Ectodermal cell (in vitro differentiated cells): ENCODE measurements at regions not wholly inside any gene's neighbourhood (a gene's known extent, or its start where the extent isn't known, plus 50 kb on each side); places are given as distances from the start of the nearest gene placed in this dataset.
"Not testable (repeated sequence)": the region's sequence is repeated elsewhere in the genome, so short reads cannot be mapped to it uniquely, and the experiment has no call there.

Experiments
- H3K27ac ChIP-seq: 2 replicates; pipeline ENCODE4 v1.7.0; 2013; ENCODE audit warnings: mild to moderate bottlenecking, low read depth, low read length; ENCODE audit not compliant: insufficient read depth, poor library complexity, severe bottlenecking
- H3K27me3 ChIP-seq: 2 replicates; pipeline ENCODE4 v1.7.0; 2013; ENCODE audit warnings: mild to moderate bottlenecking, low read length; ENCODE audit not compliant: insufficient read depth, control insufficient read depth, poor library complexity, severe bottlenecking
- H3K36me3 ChIP-seq: one replicate; pipeline ENCODE4 v1.7.0; 2013; ENCODE audit warnings: low read length; ENCODE audit not compliant: control insufficient read depth, insufficient read depth
- H3K4me1 ChIP-seq: one replicate; pipeline ENCODE4 v1.7.0; 2013; ENCODE audit warnings: low read length; ENCODE audit not compliant: control insufficient read depth, insufficient read depth
- H3K4me3 ChIP-seq: 2 replicates; pipeline ENCODE4 v1.7.0; 2013; ENCODE audit warnings: low read depth, low read length, control low read depth; ENCODE audit not compliant: insufficient read depth
- H3K9me3 ChIP-seq: 2 replicates; pipeline ENCODE4 v1.7.0; 2013; ENCODE audit warnings: mild to moderate bottlenecking, low read length, moderate library complexity; ENCODE audit not compliant: control insufficient read depth
- WGBS, 2 experiments: methylation state at CpG; one replicate each; pipeline ENCODE4 v1.1.7; 2013; ENCODE audit warnings: missing lambda C conversion rate in 2 of 2; 5-methylcytosine and 5-hydroxymethylcytosine counted together

DNA sequence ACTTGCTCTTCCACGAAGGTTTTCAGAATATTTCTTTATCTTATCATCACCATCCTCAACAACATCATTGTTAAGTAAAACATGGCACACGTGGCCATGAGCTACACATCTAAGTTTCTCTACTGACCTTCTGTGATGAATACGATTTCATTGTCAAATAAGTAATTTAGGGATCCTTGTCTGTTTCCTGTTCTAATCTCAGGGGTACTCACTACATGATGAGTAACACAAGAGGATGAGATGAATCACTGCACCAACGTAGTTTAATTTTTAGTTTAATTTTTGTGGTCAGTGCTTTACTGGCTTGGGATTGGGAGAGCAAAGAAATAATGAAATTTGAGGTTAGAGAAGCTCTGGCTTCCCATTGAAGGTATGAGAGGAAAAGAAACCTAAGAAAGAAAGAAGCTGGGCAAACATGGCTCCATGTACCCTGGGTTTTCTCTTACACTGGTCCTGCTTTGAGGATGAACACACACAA, 461.9 kb upstream of the KLF6 start:
- Histone ChIP-seq H3K27ac (no peak overlapping the region), H3K4me1 (peaks cover 15% of the 10 kb centered on the region), H3K36me3 (no peaks in the 10 kb centered on the region), H3K9me3 (no peaks in the 10 kb centered on the region), H3K27me3 (no peaks in the 10 kb centered on the region), H3K4me3 (no peak overlapping the region)
- 91 to 92% methylated on average over 4 of the region's 4 CpGs for WGBS, 2 experiments

DNA sequence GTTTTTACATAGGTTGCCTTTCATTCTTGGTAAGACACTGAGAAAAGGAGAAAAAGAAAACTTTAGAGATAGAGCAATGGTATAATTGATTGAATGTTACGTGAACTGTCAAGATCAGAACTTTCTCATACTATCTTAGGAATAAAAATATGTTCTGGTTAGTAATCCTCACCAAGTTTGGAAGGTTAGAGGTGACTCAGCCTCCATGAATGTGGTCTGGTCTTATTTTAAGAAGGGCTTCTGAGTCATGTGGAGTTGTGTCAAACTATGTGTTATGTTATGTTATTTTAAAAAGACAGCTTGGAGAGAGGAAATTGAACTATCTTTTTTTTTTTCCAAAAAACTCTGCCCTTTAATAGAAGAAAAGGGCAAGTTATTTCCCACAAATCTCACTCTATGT, 458.6 kb upstream of the KLF6 start:
- Histone ChIP-seq H3K27me3 (no peaks in the 10 kb centered on the region), H3K4me3 (no peak overlapping the region), H3K4me1 (peaks cover 30% of the 10 kb centered on the region), H3K27ac (no peak overlapping the region), H3K9me3 (no peaks in the 10 kb centered on the region), H3K36me3 (no peaks in the 10 kb centered on the region)
- WGBS, 2 experiments = 100% methylated on average over 1 of the region's 1 CpG; no CpG with 5 or more reads in 1 of the 2 experiments

DNA sequence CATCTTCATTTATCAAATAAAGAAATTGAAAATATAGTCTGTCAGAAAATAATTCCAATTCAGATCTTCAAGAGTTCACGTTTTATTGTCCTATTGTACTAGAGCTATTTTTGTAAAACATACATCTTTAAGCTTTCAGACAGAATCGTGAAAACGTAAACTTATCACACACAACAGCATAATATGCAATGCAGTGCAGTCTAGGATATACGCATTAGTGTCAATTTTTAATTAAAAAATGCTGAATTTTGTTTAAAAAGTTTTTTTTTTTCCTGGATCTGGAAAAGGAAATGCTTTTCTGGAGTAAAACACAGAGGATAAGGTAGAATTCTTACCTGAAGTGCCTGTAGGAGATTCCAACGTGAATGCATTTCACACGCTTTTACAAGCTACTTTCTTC, 458.2 kb upstream of the KLF6 start:
- no peaks in the 10 kb centered on the region for H3K27me3 ChIP-seq
- H3K4me1 ChIP-seq = peaks cover 30% of the 10 kb centered on the region
- WGBS, 2 experiments = 87 to 92% methylated on average over 3 to 5 of the region's 6 CpGs
- no peaks in the 10 kb centered on the region for H3K9me3 ChIP-seq
- H3K4me3 ChIP-seq = no peak overlapping the region
- no peaks in the 10 kb centered on the region for H3K36me3 ChIP-seq
- peak overlapping the region; percentile 93 for H3K27ac ChIP-seq

DNA sequence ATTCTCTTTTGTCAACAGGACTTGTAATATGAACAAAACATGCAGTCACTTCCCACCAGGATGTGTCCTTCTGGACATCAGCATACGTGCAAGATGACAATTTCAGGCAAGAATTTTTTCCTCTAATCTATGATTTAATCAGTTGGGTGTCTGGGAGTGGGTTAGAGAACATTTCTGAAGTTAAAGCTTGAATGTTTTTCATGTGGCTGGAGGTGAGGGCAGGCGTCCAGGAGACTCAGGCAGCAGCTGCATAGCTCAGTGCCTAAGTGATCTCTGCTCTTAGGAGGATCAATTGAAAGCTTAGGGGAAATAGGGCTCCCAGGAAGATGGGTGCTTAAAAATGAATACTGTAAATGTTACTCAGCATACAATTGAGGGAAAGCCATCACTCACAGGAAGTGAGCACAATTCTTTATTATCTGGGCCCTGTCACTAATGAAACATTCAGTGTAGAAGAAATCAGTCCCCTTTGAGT, 457.6 kb upstream of the KLF6 start:
- H3K36me3 ChIP-seq = no peaks in the 10 kb centered on the region
- no peaks in the 10 kb centered on the region for H3K9me3 ChIP-seq
- WGBS, 2 experiments = 75 to 89% methylated on average over 2 of the region's 2 CpGs
- H3K4me3 ChIP-seq = no peak overlapping the region
- no peaks in the 10 kb centered on the region for H3K27me3 ChIP-seq
- H3K4me1 ChIP-seq = peaks cover 30% of the 10 kb centered on the region
- peak overlapping the region; percentile 93 for H3K27ac ChIP-seq

DNA sequence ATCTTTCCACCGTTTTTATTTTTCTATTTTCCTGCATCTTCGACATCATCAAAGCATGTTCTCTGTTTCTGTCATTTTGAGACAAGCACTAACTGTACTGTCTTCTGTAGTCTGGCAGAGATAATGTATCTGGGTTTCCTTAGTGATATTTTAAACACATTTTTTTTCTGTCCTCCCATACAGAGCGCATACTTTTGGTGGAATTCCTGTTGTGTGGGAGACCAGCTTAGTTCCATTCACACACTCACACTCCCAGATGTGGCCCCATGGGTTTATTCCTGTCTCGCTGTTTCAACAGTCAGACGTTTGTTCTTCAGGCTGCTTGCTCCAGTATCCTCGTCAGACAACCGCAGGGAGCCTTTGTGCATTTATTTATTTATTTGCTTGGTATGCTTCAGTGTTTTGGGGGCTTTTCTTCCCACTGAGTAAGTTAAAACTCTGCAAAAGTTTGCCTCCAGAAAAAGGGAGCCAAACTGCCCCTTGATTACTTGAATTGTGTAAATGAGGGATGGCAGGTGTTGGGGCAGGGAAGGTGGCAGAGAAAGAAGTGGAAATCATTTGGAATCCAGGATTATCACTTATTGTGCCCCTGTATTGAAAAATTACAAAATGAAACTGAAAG, 456.8 kb upstream of the KLF6 start:
- WGBS, 2 experiments = 36 to 46% methylated on average over 7 of the region's 7 CpGs
- Histone ChIP-seq H3K4me1 (peaks cover 30% of the 10 kb centered on the region), H3K27ac (peak overlapping the region; percentile 93), H3K27me3 (no peaks in the 10 kb centered on the region), H3K36me3 (no peaks in the 10 kb centered on the region), H3K9me3 (no peaks in the 10 kb centered on the region), H3K4me3 (no peak overlapping the region)

DNA sequence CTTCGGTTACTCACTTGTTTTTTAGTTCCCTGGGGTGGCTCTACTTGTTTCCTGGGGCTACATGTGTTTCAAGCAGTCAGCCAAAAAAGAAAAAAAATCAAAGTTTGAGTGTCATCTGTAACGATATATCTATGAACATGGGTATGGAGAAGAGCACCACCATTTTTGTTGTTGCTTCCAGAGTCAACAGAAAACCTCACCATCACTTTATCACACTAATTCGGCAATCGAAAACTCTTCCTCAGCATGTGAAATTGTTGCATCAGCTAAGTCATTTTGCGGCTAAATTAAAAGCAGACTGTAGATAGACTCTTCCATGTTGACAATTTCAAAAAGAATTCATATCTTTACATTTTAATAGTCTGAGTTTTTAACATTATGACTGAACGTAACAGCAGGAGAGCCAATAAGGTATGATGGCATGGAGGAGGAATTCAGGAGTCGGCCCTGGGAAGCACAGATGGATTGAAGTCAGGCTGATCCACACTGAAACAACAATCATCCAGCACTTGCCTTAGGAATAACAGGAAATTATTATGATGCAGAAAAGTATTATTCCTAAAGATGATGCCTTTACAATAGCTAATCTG, 455.7 kb upstream of the KLF6 start:
- Histone ChIP-seq H3K9me3 (no peaks in the 10 kb centered on the region), H3K27ac (peak overlapping the region; percentile 93), H3K27me3 (no peaks in the 10 kb centered on the region), H3K4me1 (peaks cover 30% of the 10 kb centered on the region), H3K4me3 (no peak overlapping the region), H3K36me3 (no peaks in the 10 kb centered on the region)
- WGBS, 2 experiments = 87 to 92% methylated on average over 7 of the region's 7 CpGs

DNA sequence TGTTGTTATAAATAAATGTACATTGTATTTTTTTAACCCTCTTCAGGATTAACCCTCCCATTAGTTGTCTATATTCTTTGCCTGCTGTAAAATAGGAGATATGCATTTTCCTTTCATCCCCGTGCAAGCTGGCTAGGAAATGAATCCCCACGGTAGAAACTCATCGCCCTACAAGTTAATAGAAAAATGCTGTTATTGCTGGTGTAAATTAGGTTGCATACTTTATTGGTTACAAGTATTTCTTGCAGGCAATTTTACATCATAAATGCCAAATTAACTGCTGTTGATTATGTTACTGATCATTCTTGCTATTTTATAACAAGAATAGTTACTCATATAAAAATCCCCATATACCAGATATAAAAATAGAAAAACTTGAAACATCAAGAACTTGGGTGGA, 454.2 kb upstream of the KLF6 start:
- WGBS, 2 experiments = 94 to 97% methylated on average over 3 of the region's 3 CpGs

DNA sequence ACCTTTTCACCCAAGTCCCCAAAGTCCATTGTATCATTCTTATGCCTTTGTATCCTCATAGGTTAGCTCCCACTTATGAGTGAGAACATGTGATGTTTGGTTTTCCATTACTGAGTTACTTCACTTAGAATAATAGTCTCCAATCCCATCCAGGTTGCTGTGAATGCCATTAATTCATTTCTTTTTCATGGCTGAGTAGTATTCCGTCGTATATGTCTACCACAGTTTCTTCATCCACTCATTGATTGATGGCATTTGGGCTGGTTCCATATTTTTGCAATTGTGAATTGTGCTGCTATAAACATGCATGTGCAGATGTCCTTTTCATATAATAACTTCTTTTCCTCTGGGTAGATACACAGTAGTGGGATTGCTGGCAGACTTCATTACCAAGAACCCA, 451.9 kb upstream of the KLF6 start:
- not testable (repeated sequence) for H3K27ac ChIP-seq, H3K27me3 ChIP-seq, H3K9me3 ChIP-seq, H3K36me3 ChIP-seq, H3K4me3 ChIP-seq
- WGBS, 2 experiments = 73 to 91% methylated on average over 2 of the region's 2 CpGs
- peaks cover 14% of the 10 kb centered on the region for H3K4me1 ChIP-seq

More for the DNA sequence above, 454.2 kb upstream of the KLF6 start:
- Histone ChIP-seq H3K4me1 (peaks cover 30% of the 10 kb centered on the region), H3K4me3 (no peak overlapping the region), H3K27me3 (no peaks in the 10 kb centered on the region), H3K36me3 (no peaks in the 10 kb centered on the region), H3K9me3 (no peaks in the 10 kb centered on the region), H3K27ac (no peak overlapping the region)

DNA sequence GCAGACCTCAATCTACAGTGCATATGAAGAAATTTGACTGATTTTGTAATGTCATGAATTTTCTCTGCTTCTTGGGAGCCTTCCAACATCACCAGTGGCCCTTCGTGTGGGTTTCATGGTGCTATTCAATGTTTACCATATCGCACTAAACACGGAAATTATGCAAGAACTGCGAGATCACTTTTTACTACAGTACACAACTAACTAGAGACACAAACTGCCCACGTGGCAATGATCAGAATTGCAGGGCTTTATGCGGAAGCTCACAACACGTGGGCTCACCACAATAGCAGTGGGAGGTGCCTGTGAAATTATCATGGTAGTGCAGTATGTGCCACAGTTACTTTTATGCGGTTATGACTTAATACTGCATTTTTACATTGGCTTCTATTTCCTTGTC, 449.7 kb upstream of the KLF6 start:
- Histone ChIP-seq H3K9me3 (no peaks in the 10 kb centered on the region), H3K27ac (no peak overlapping the region), H3K4me3 (no peak overlapping the region), H3K27me3 (no peaks in the 10 kb centered on the region), H3K36me3 (no peaks in the 10 kb centered on the region), H3K4me1 (no peaks in the 10 kb centered on the region)
- WGBS, 2 experiments = 88 to 90% methylated on average over 8 of the region's 8 CpGs

DNA sequence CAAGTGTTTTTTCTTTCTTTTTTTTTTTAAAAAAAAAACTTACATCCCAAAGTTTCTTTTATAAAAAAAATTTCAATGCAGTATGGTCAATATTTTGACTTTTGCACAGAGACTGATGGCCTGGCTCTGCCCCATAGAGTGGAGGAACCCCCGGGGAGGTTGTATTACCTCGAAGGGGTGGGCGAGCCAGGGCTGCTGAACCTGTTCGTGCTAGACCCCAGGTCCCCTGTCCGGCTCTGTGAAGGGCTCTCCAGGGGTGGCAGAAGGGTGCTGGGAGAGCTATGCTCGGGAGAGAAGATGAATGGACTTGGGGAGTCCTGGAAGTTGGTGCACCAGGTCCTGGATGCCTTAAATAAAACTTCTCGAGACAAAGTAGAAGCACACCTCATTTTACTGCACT, 446.4 kb upstream of the KLF6 start:
- Histone ChIP-seq H3K4me3 (no peak overlapping the region), H3K4me1 (no peaks in the 10 kb centered on the region), H3K36me3 (no peaks in the 10 kb centered on the region), H3K27me3 (no peaks in the 10 kb centered on the region), H3K9me3 (no peaks in the 10 kb centered on the region), H3K27ac (no peak overlapping the region)
- 95% methylated on average over 7 of the region's 7 CpGs for WGBS, 2 experiments
